ENCODE measurements at regions not wholly inside any gene's neighbourhood (a gene's known extent, or its start where the extent isn't known, plus 50 kb on each side); places are given as distances from the start of the nearest gene placed in this dataset.

GRCh38 chr3:25907081-25907480, 117.2 kb downstream of the OXSM start:
- Histone ChIP-seq H3K9me3 (no peaks in the 10 kb centered on the region), H3K4me3 (no peak overlapping the region), H3K36me3 (no peaks in the 10 kb centered on the region), H3K4me1 (no peaks in the 10 kb centered on the region), H3K27ac (no peak overlapping the region), H3K27me3 (ENCODE audit: low read depth) (no peaks in the 10 kb centered on the region)
- no peak for DNase-seq
- TF ChIP-seq, protein P1, sequence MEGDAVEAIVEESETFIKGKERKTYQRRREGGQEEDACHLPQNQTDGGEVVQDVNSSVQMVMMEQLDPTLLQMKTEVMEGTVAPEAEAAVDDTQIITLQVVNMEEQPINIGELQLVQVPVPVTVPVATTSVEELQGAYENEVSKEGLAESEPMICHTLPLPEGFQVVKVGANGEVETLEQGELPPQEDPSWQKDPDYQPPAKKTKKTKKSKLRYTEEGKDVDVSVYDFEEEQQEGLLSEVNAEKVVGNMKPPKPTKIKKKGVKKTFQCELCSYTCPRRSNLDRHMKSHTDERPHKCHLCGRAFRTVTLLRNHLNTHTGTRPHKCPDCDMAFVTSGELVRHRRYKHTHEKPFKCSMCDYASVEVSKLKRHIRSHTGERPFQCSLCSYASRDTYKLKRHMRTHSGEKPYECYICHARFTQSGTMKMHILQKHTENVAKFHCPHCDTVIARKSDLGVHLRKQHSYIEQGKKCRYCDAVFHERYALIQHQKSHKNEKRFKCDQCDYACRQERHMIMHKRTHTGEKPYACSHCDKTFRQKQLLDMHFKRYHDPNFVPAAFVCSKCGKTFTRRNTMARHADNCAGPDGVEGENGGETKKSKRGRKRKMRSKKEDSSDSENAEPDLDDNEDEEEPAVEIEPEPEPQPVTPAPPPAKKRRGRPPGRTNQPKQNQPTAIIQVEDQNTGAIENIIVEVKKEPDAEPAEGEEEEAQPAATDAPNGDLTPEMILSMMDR (IDR thresholded peaks at IDR 0.05) = no peak
- no peak for ATAC-seq
- intact Hi-C loops (cut with DNase I) = no loop called here

DNA sequence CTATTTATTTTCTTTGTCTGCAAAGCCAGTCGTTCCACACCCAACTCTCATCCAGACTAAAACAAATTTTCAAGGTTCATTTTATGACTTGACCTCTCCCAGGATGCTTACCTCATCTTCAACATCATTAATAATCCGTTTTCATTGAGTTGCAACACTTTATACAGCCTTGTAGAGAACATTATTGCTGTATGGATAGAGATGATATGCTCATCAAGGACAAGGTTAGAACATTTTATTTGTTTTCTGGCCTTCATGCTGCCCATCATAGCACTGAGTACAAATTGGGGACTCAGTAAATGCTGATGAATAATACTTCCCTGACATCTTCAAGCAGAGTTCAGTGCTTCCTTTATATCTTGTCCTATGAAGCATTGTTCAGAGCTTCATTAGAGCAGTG, 120.2 kb downstream of the OXSM start:
- Histone ChIP-seq H3K4me3 (no peak overlapping the region), H3K4me1 (no peaks in the 10 kb centered on the region), H3K9me3 (no peaks in the 10 kb centered on the region), H3K36me3 (no peaks in the 10 kb centered on the region), H3K27ac (no peak overlapping the region), H3K27me3 (ENCODE audit: low read depth) (no peaks in the 10 kb centered on the region)
- ATAC-seq (no peak), DNase-seq (no peak)
- TF ChIP-seq, protein P1 (IDR thresholded peaks at IDR 0.05) = no peak
- intact Hi-C loops (cut with DNase I) = no loop called here

GRCh38 chr3:25910997-25911396, 121.1 kb downstream of the OXSM start:
- TF ChIP-seq, protein P1 (IDR thresholded peaks at IDR 0.05) = peak; percentile 41
- Histone ChIP-seq H3K27ac (no peak overlapping the region), H3K9me3 (no peaks in the 10 kb centered on the region), H3K4me3 (no peak overlapping the region), H3K27me3 (ENCODE audit: low read depth) (no peaks in the 10 kb centered on the region), H3K36me3 (no peaks in the 10 kb centered on the region), H3K4me1 (no peaks in the 10 kb centered on the region)
- intact Hi-C loops (cut with DNase I) = no loop called here
- peak in 1 of 2 donors; percentile 39 for ATAC-seq
- peak; percentile 52 for DNase-seq

DNA sequence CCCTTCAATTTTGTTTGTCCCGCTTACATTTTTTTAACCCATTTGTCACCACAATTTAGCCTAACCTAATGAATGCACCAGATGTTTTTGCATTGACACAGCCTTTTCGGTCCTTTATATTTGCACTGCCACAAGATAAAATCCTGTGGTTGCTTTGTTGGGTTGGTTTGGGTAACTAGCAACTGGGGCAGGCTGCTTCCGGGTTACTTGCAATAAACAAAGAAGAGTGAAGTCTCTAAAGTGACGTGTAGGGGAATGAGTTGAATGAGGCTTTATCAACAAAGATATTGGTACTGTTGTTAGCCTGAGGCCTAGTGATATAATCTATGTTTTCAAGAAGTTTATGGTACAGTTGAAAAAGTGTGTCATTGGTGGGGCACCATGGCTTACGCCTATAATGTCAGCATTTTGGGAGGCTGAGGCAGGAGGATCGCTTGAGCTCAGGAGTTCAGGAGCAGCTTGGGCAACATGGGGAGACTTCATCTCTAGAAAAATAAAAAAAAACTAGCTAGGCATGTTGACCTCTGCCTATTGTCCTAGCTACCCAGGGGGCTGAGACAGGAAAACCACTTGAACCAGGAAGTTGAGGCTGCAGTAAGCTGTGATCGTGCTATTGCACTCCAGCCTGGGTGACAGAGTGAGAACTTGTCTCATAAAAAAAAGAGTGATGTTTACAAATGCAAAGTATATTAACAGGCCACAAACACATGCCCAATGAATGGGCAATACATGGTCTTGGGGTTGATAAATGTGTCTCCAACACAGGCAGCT, 121.8 kb downstream of the OXSM start:
- H3K9me3 ChIP-seq = no peaks in the 10 kb centered on the region
- no peak for ATAC-seq

GRCh38 chr3:25913179-25913578, 123.3 kb downstream of the OXSM start:
- intact Hi-C loops (cut with DNase I) = no loop called here
- H3K9me3 ChIP-seq = no peaks in the 10 kb centered on the region
- no peak overlapping the region for H3K4me3 ChIP-seq
- no peak for ATAC-seq
- DNase-seq = no peak
- no peak overlapping the region for H3K27ac ChIP-seq
- no peaks in the 10 kb centered on the region for H3K4me1 ChIP-seq
- no peaks in the 10 kb centered on the region for H3K36me3 ChIP-seq
- no peaks in the 10 kb centered on the region for H3K27me3 ChIP-seq (ENCODE audit: low read depth)
- TF ChIP-seq, protein P1 (IDR thresholded peaks at IDR 0.05) = no peak

More for the DNA sequence above, 121.8 kb downstream of the OXSM start:
- TF ChIP-seq, protein P1 (IDR thresholded peaks at IDR 0.05) = no peak
- no peaks in the 10 kb centered on the region for H3K27me3 ChIP-seq (ENCODE audit: low read depth)
- no peak for DNase-seq
- H3K27ac ChIP-seq = no peak overlapping the region
- H3K36me3 ChIP-seq = no peaks in the 10 kb centered on the region
- intact Hi-C loops (cut with DNase I) = no loop called here
- H3K4me3 ChIP-seq = no peak overlapping the region
- H3K4me1 ChIP-seq = no peaks in the 10 kb centered on the region
